Activated CD4-positive, alpha-beta memory T cell treated with anti-CD3 and anti-CD28 coated beads, Interleukin-2, amount 10 ng/mL, durations not matched to agents 7 days and 5 days (primary cell): ENCODE measurements at regions not wholly inside any gene's neighbourhood (a gene's known extent, or its start where the extent isn't known, plus 50 kb on each side); places are given as distances from the start of the nearest gene placed in this dataset.

Experiments used
- CTCF ChIA-PET: fragments of 350-600 bp; sonication (Branson Sonifier 250); formaldehyde crosslinking; loops from one replicate; lab custom pipeline; 2021; ENCODE audit warnings: antibody characterized with exemption, inconsistent platforms; lab: Charles Lee
- POLR2A ChIA-PET: fragments of 350-600 bp; sonication (Branson Sonifier 250); formaldehyde crosslinking; loops from one replicate; lab custom pipeline; 2021; ENCODE audit warnings: antibody characterized with exemption; lab: Charles Lee
- DNase-seq: peaks from one replicate; pipeline ENCODE4 v3.0.0-alpha.2; 2020
- H3K27ac Mint-ChIP-seq: one replicate; pipeline ENCODE4 v1.8.0; 2021; ENCODE audit warnings: mild to moderate bottlenecking, mixed read lengths
- H3K27me3 Mint-ChIP-seq: one replicate; pipeline ENCODE4 v1.8.0; 2021; ENCODE audit warnings: mixed read lengths
- H3K36me3 Mint-ChIP-seq: one replicate; pipeline ENCODE4 v1.8.0; 2021; ENCODE audit warnings: low read depth, mixed read lengths
- H3K4me1 Mint-ChIP-seq: one replicate; pipeline ENCODE4 v1.8.0; 2021; ENCODE audit warnings: mixed read lengths
- H3K4me3 Mint-ChIP-seq: one replicate; pipeline ENCODE4 v1.8.0; 2021; ENCODE audit warnings: mild to moderate bottlenecking, mixed read lengths
- H3K9me3 Mint-ChIP-seq: one replicate; pipeline ENCODE4 v1.8.0; 2021; ENCODE audit warnings: mixed read lengths

GRCh38 chr3:102098130-102098885, 249.0 kb downstream of the NFKBIZ start:
- no peaks in the 10 kb centered on the region for H3K36me3 Mint-ChIP-seq
- H3K9me3 Mint-ChIP-seq = no peaks in the 10 kb centered on the region
- no peak overlapping the region for H3K4me3 Mint-ChIP-seq
- H3K27ac Mint-ChIP-seq = no peak overlapping the region
- H3K4me1 Mint-ChIP-seq = peaks cover 20% of the 10 kb centered on the region
- no peak for DNase-seq
- H3K27me3 Mint-ChIP-seq = peaks cover 9% of the 10 kb centered on the region
- CTCF ChIA-PET = no interaction called here
- POLR2A ChIA-PET = interaction anchor here (0.8 kb wide), 1 partner anchor 62 kb away, joined by 3 read pairs; no protein-coding TSS in a partner anchor

DNA sequence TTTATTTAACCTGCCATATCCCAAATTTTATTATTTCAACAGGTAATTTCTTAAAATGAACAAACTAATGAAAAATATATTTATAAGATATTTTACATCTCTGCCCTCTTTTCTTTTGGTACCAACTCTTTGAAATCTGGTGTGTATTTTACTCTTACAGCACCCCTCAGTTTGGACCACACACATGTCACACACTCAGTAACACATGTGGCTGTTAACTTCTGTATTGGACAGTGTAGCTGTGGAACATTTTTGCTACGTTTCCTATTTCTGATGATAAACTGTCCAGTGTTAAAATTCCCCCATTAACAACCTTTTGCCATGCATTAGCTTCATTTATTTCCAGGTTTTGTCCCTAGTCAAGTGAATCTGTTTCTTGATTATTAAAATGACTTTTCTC, 250.6 kb downstream of the NFKBIZ start:
- POLR2A ChIA-PET = no interaction called here
- Mint-ChIP-seq H3K27me3 (peaks cover 11% of the 10 kb centered on the region), H3K4me1 (peaks cover 7% of the 10 kb centered on the region), H3K4me3 (no peak overlapping the region), H3K9me3 (no peaks in the 10 kb centered on the region), H3K27ac (no peak overlapping the region), H3K36me3 (no peaks in the 10 kb centered on the region)
- CTCF ChIA-PET = no interaction called here
- DNase-seq = no peak

- Mint-ChIP-seq H3K4me3 (no peak overlapping the region), H3K27me3 (peaks cover 9% of the 10 kb centered on the region), H3K9me3 (peaks cover 7% of the 10 kb centered on the region), H3K4me1 (peaks cover 7% of the 10 kb centered on the region), H3K27ac (no peak overlapping the region), H3K36me3 (peaks cover 4% of the 10 kb centered on the region)
- ChIA-PET CTCF (interaction anchor here (1.1 to 1.7 kb wide), 2 partner anchors 12 to 123 kb away, joined by 4 to 8 read pairs; no protein-coding TSS in a partner anchor), POLR2A (no interaction called here)
- DNase-seq = no peak
These were observed 253.1 kb downstream of the NFKBIZ start for GRCh38 chr3:102102394-102102793.

DNA sequence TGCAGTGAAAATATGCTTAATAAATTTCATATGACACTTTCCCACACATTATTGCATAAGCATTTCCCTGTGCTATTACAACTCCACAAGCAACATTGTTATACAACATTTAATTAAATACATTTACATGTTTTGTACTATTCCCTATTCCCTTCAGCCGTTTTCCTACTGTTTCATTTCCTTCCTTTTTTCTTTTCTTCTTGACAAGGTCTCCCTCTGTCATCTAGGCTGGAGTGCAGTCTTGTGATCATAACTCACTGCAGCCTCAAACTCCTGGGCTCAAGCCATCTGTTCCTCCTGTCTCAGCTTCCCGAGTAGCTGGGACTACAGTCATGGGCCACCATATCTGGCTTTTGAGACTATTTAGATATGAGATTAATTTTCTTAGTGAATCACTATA, 254.7 kb downstream of the NFKBIZ start:
- Mint-ChIP-seq H3K27me3 (peaks cover 9% of the 10 kb centered on the region), H3K4me1 (peaks cover 7% of the 10 kb centered on the region), H3K4me3 (no peak overlapping the region), H3K27ac (no peak overlapping the region), H3K9me3 (peaks cover 9% of the 10 kb centered on the region), H3K36me3 (peaks cover 4% of the 10 kb centered on the region)
- DNase-seq = no peak
- CTCF ChIA-PET = interaction anchor here (1.7 kb wide), 1 partner anchor 121 kb away, joined by 8 read pairs; no protein-coding TSS in a partner anchor
- POLR2A ChIA-PET = no interaction called here

DNA sequence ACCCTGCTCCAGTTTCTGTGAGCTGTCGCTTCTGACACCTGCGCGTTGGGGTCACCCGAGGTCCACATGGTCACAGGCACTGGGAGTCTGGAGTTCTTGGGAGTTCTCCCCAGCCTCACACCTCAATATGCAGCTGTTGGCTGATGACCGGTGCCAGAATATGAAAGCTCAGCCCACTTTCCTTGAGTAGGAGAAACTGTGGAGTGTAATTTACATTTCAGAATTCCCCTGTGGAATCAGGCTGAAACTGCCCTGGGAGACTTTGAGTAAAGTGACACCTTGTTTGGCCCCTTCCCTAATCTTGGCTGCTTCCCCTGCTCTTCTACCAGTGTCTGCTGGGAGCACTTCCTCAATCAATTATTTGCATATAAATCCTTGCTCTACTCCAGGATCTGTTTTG, 255.9 kb downstream of the NFKBIZ start:
- DNase-seq = no peak
- H3K9me3 Mint-ChIP-seq = peaks cover 9% of the 10 kb centered on the region
- POLR2A ChIA-PET = no interaction called here
- peaks cover 4% of the 10 kb centered on the region for H3K36me3 Mint-ChIP-seq
- no peak overlapping the region for H3K4me3 Mint-ChIP-seq
- CTCF ChIA-PET = no interaction called here
- H3K27me3 Mint-ChIP-seq = peaks cover 5% of the 10 kb centered on the region
- H3K27ac Mint-ChIP-seq = no peak overlapping the region
- H3K4me1 Mint-ChIP-seq = peaks cover 7% of the 10 kb centered on the region

GRCh38 chr3:102106416-102107097, 257.2 kb downstream of the NFKBIZ start:
- H3K27ac Mint-ChIP-seq = no peak overlapping the region
- POLR2A ChIA-PET = no interaction called here
- peaks cover 2% of the 10 kb centered on the region for H3K27me3 Mint-ChIP-seq
- peaks cover 6% of the 10 kb centered on the region for H3K36me3 Mint-ChIP-seq
- H3K4me3 Mint-ChIP-seq = no peak overlapping the region
- peaks cover 7% of the 10 kb centered on the region for H3K4me1 Mint-ChIP-seq
- H3K9me3 Mint-ChIP-seq = peaks cover 12% of the 10 kb centered on the region
- CTCF ChIA-PET = no interaction called here
- DNase-seq = no peak

DNA sequence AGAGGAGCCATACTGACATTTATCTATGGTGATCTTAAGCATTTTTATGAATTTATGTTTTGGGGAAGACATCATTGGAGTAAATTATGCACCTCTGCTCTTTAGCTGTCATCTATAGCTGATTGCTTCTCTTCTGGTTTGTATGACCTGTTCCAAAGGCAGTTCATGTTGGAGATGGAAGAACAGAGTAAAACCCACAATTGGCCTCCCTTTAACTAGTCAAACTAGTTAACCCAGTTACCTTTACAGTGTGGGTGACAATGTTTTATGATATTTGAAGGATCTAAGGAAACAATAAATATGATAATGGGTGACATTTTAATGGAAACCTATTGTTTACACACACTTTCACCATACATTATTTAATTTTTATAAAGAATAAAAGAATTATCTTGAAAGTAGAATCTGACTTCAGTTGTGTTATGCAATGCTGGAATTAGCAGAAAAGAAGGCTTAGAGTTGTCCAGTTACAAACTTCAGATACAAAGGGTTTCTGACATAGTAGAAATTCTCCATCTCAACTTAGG, 263.5 kb downstream of the NFKBIZ start:
- Mint-ChIP-seq H3K27me3 (no peaks in the 10 kb centered on the region), H3K9me3 (peaks cover 28% of the 10 kb centered on the region), H3K36me3 (peaks cover 31% of the 10 kb centered on the region), H3K4me1 (peaks cover 32% of the 10 kb centered on the region), H3K27ac (no peak overlapping the region), H3K4me3 (no peak overlapping the region)
- DNase-seq = no peak
- ChIA-PET CTCF (no interaction called here), POLR2A (interaction anchor here (0.8 to 1.8 kb wide), 3 partner anchors 53 to 264 kb away, joined by 3 to 6 read pairs (median 3); partner anchors contain the start of gene NFKBIZ)

- DNase-seq = no peak
- H3K4me3 Mint-ChIP-seq = no peak overlapping the region
These were observed 264.2 kb downstream of the NFKBIZ start for GRCh38 chr3:102113421-102114041.

DNA sequence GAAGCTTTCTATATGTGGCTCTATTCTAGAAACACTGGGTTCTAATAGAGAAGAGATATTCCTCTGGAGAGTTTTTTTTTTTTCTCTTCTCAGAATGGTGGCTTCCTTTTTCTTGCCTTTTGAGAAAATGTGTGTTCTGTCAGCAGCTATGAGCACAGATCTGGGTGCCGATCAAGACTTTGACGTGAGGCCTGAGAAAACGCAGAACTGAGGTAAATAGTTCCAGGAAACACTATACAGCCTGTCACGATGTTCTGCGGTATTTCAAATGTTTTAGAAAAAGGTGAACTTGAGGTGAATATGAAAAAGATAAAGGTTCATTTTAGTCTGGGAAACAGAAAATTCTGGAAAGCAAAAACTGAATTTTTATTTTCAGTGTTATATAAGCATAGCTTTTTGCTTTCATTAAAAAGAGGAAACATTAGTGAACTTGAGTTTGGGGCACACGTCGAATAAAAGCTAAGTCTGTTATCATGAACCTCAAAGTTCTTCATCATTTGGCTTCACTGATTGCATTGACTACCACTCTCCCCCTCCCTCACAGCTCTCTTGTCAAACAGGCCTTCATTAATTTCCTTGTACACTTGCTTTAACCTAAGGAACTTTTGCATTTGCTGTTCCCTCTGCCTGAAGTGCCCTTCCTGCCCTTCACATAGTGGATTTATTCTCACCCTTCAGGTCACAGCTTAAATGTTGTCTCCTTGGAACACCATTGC, 265.1 kb downstream of the NFKBIZ start:
- peaks cover 29% of the 10 kb centered on the region for H3K9me3 Mint-ChIP-seq
- no peak overlapping the region for H3K4me3 Mint-ChIP-seq
- CTCF ChIA-PET = interaction anchor here (1.1 to 1.6 kb wide), 7 partner anchors 12 to 311 kb away, joined by 3 to 6 read pairs (median 3); partner anchors contain the start of gene NFKBIZ
- DNase-seq = peak; percentile 74
- H3K27ac Mint-ChIP-seq = peak overlapping the region; percentile 62
- POLR2A ChIA-PET = interaction anchor here (0.8 to 2.0 kb wide), 15 partner anchors 21 to 287 kb away, joined by 3 to 26 read pairs (median 4); partner anchors contain the start of gene NFKBIZ
- peaks cover 35% of the 10 kb centered on the region for H3K36me3 Mint-ChIP-seq
- H3K4me1 Mint-ChIP-seq = peaks cover 32% of the 10 kb centered on the region
- H3K27me3 Mint-ChIP-seq = no peaks in the 10 kb centered on the region

More at GRCh38 chr3:102113421-102114041, 264.2 kb downstream of the NFKBIZ start:
- Mint-ChIP-seq H3K36me3 (peaks cover 31% of the 10 kb centered on the region), H3K9me3 (peaks cover 25% of the 10 kb centered on the region), H3K4me1 (peaks cover 32% of the 10 kb centered on the region), H3K27me3 (no peaks in the 10 kb centered on the region), H3K27ac (peak overlapping the region; percentile 62)
- ChIA-PET CTCF (interaction anchor here (1.1 to 1.6 kb wide), 7 partner anchors 11 to 310 kb away, joined by 3 to 6 read pairs (median 3); partner anchors contain the start of gene NFKBIZ), POLR2A (interaction anchor here (1.0 to 2.0 kb wide), 14 partner anchors 20 to 286 kb away, joined by 3 to 26 read pairs (median 4); partner anchors contain the start of gene NFKBIZ)

DNA sequence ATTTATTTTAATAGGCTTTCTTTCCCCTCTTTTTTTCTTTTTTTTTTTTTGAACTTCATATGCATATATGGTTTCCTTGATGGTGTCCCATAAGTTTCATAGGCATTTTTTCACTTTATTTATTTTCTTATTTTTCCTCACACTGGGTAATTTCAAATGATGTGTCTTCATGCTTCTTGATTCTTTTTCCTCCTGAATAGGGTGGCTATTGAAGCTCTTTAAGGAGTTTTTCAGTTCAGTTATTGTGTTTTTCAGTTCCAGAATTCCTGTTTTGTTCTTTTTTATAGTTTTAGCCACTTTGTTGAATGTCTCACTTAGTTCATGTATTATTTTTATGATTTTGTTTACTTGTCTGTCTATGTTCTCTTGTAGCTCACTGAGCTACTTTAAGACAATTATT, 273.2 kb downstream of the NFKBIZ start:
- Mint-ChIP-seq H3K4me3 (no peak overlapping the region), H3K36me3 (peaks cover 30% of the 10 kb centered on the region), H3K9me3 (peaks cover 36% of the 10 kb centered on the region), H3K4me1 (peaks cover 4% of the 10 kb centered on the region), H3K27ac (no peak overlapping the region), H3K27me3 (no peaks in the 10 kb centered on the region)
- CTCF ChIA-PET = no interaction called here
- no peak for DNase-seq
- POLR2A ChIA-PET = interaction anchor here (0.9 to 1.2 kb wide), 2 partner anchors 12 to 103 kb away, joined by 3 to 4 read pairs; no protein-coding TSS in a partner anchor

GRCh38 chr3:102123590-102124190, 274.4 kb downstream of the NFKBIZ start:
- no peak overlapping the region for H3K4me3 Mint-ChIP-seq
- POLR2A ChIA-PET = interaction anchor here (0.9 kb wide), 1 partner anchor 11 kb away, joined by 3 read pairs; no protein-coding TSS in a partner anchor
- no peak for DNase-seq
- CTCF ChIA-PET = no interaction called here
- H3K27me3 Mint-ChIP-seq = no peaks in the 10 kb centered on the region
- peaks cover 36% of the 10 kb centered on the region for H3K9me3 Mint-ChIP-seq
- H3K27ac Mint-ChIP-seq = no peak overlapping the region
- peaks cover 30% of the 10 kb centered on the region for H3K36me3 Mint-ChIP-seq
- peaks cover 4% of the 10 kb centered on the region for H3K4me1 Mint-ChIP-seq

GRCh38 chr3:102124282-102124681, 275.0 kb downstream of the NFKBIZ start:
- no peak overlapping the region for H3K4me3 Mint-ChIP-seq
- no peak overlapping the region for H3K27ac Mint-ChIP-seq
- peaks cover 27% of the 10 kb centered on the region for H3K36me3 Mint-ChIP-seq
- H3K9me3 Mint-ChIP-seq = peaks cover 33% of the 10 kb centered on the region
- CTCF ChIA-PET = no interaction called here
- DNase-seq = no peak
- POLR2A ChIA-PET = no interaction called here
- H3K4me1 Mint-ChIP-seq = peaks cover 6% of the 10 kb centered on the region
- H3K27me3 Mint-ChIP-seq = no peaks in the 10 kb centered on the region
